ENCODE measurements at regions not wholly inside any gene's neighbourhood (a gene's known extent, or its start where the extent isn't known, plus 50 kb on each side); places are given as distances from the start of the nearest gene placed in this dataset.
A peak's percentile ranks its signal among the peaks of the same experiment; 100 is the strongest.

GRCh38 chr22:27636716-27637508, 164.6 kb downstream of the MN1 start:
- Mint-ChIP-seq H3K4me3 (ENCODE audit: unreplicated experiment) (no peak overlapping the region), H3K36me3 (ENCODE audit: low read depth, unreplicated experiment) (no peaks in the 10 kb centered on the region), H3K27ac (ENCODE audit: unreplicated experiment) (peak overlapping the region; percentile 31), H3K9me3 (ENCODE audit: unreplicated experiment) (no peaks in the 10 kb centered on the region), H3K4me1 (ENCODE audit: low read depth, unreplicated experiment) (no peaks in the 10 kb centered on the region), H3K27me3 (ENCODE audit: low read depth, unreplicated experiment) (peaks cover 32% of the 10 kb centered on the region)
- no peak for DNase-seq (ENCODE audit: low read depth)
- Histone ChIP-seq H3K27me3 (ENCODE audit: insufficient read depth, low read length) (peaks cover 7% of the 10 kb centered on the region), H3K4me1 (ENCODE audit: insufficient read depth, low read length) (peaks cover 2% of the 10 kb centered on the region), H3K79me2 (ENCODE audit: insufficient read depth, low read length) (no peaks in the 10 kb centered on the region), H3K4me2 (ENCODE audit: low read length) (no peak overlapping the region), H3K4me3 (ENCODE audit: insufficient read depth, low read depth, low read length) (no peak overlapping the region), H3K9me3 (ENCODE audit: insufficient read depth, low read depth, low read length) (no peaks in the 10 kb centered on the region), H4K20me1 (ENCODE audit: insufficient read depth, low read length) (no peaks in the 10 kb centered on the region), H2AFZ (ENCODE audit: low read depth, low read length) (no peak overlapping the region), H3K9ac (ENCODE audit: low read length) (no peak overlapping the region), H3K36me3 (ENCODE audit: insufficient read depth, low read length) (no peaks in the 10 kb centered on the region), H3K27ac (ENCODE audit: low read depth, low read length) (no peak overlapping the region)
- no peak for TF ChIP-seq CTCF (IDR thresholded peaks at IDR 0.05; ENCODE audit: insufficient read depth, low read depth, low read length)
- TF ChIP-seq EZH2 (IDR thresholded peaks at IDR 0.05; ENCODE audit: insufficient read depth, low read length) = no peak
- no peak for FAIRE-seq

DNA sequence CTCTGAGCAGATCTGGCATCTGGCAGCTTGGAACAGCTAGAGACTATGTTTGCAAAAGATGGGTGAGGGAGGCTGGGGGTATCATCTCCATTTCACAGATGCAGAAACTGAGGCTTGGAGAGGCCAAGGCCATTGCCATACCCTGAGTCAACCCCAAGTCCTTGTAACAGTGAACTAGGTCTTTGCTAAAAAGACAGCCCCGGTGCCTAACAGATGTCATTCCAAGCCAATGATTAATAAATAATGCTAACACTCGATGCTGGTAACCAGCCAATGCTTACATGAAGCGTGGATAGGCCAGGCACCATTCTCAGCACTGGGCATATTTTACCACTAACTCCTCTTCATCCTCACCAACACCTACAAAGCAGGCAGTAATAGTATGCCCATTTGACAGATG, 164.0 kb downstream of the MN1 start:
- H3K4me3 Mint-ChIP-seq (ENCODE audit: unreplicated experiment) = no peak overlapping the region
- Histone ChIP-seq H2AFZ (ENCODE audit: low read depth, low read length) (no peak overlapping the region), H3K9ac (ENCODE audit: low read length) (no peak overlapping the region), H3K4me3 (ENCODE audit: insufficient read depth, low read depth, low read length) (no peak overlapping the region), H3K4me2 (ENCODE audit: low read length) (no peak overlapping the region), H4K20me1 (ENCODE audit: insufficient read depth, low read length) (no peaks in the 10 kb centered on the region), H3K79me2 (ENCODE audit: insufficient read depth, low read length) (no peaks in the 10 kb centered on the region), H3K27ac (ENCODE audit: low read depth, low read length) (no peak overlapping the region), H3K36me3 (ENCODE audit: insufficient read depth, low read length) (no peaks in the 10 kb centered on the region), H3K4me1 (ENCODE audit: insufficient read depth, low read length) (peaks cover 2% of the 10 kb centered on the region), H3K9me3 (ENCODE audit: insufficient read depth, low read depth, low read length) (no peaks in the 10 kb centered on the region), H3K27me3 (ENCODE audit: insufficient read depth, low read length) (peaks cover 6% of the 10 kb centered on the region)
- no peak overlapping the region for H3K27ac Mint-ChIP-seq (ENCODE audit: unreplicated experiment)
- H3K27me3 Mint-ChIP-seq (ENCODE audit: low read depth, unreplicated experiment) = peaks cover 35% of the 10 kb centered on the region
- no peaks in the 10 kb centered on the region for H3K9me3 Mint-ChIP-seq (ENCODE audit: unreplicated experiment)
- TF ChIP-seq EZH2 (IDR thresholded peaks at IDR 0.05; ENCODE audit: insufficient read depth, low read length) (no peak), CTCF (IDR thresholded peaks at IDR 0.05; ENCODE audit: insufficient read depth, low read depth, low read length) (no peak)
- DNase-seq (ENCODE audit: low read depth) = peak; percentile 45
- FAIRE-seq = no peak
- H3K4me1 Mint-ChIP-seq (ENCODE audit: low read depth, unreplicated experiment) = no peaks in the 10 kb centered on the region
- no peaks in the 10 kb centered on the region for H3K36me3 Mint-ChIP-seq (ENCODE audit: low read depth, unreplicated experiment)

Measured in astrocyte (in vitro differentiated cells and primary cell).